Cardiac fibroblast (primary cell): ENCODE measurements at regions not wholly inside any gene's neighbourhood (a gene's known extent, or its start where the extent isn't known, plus 50 kb on each side); places are given as distances from the start of the nearest gene placed in this dataset.

Experiments
- DNase-seq, 2 donors: peaks; one replicate each; pipeline versions ENCODE4 v3.0.0 to v3.0.0-alpha.2; 2010; ENCODE audit warnings: low read depth in 2 of 2
- H3K4me3 ChIP-seq, 2 donors: replicated peaks in 1 of 2; 1 replicate in 1 of 2; 2 replicates in 1 of 2; pipeline ENCODE4 v1.5.1; 2011; ENCODE audit warnings: low read depth in 2 of 2, low read length in 2 of 2, mild to moderate bottlenecking in 2 of 2, moderate library complexity in 1 of 2
- CTCF ChIP-seq: IDR thresholded peaks from one replicate; pipeline ENCODE4 v1.5.1; 2011; ENCODE audit warnings: low read depth, mild to moderate bottlenecking, low read length, inconsistent platforms

DNA sequence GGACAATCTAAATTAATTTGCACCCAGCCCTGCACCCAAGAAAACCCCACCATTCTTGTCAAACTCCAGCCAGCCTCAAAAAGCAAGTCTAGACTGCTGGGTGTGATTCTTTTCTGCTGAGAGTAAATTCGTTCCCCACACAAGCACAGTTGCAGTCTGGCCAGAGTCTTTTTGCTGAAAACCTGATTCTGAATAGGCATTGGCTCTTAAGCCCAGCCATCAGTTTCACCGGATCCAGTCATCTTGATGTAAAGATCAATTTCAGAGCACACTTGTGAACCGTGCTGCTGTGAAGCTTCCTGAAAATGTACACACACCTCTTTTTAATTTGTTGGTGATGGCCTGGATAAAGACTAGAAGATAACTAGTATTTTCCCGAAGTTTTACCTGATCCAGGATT is 159.4 kb upstream of the GGTLC1 start:
- TF ChIP-seq CTCF = no peak
- H3K4me3 ChIP-seq = no peak overlapping the region
- DNase-seq = no peak

DNA sequence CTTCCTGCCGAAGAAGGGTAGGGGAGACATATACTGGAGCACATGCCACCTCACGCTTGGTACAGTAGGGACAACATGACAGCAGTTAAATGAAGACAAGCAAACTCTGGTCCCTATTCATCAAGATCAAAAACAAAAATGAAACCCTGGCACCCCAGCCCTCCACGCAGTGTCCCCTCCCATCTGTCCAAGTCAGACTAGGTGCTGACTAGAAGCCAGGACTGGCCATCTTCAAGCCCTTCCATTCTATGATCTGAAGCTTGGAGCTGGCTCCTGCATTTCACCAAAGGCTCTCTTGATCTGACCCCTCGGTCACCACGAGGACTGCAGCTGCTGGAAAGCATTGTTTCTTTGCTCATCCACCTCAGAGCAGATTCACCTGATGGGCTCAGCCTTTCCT is 158.9 kb upstream of the GGTLC1 start:
- H3K4me3 ChIP-seq = no peak overlapping the region

GRCh38 chr20:24146231-24146634 is 157.7 kb upstream of the GGTLC1 start:
- TF ChIP-seq CTCF = no peak
- H3K4me3 ChIP-seq = no peak overlapping the region
- peak in 1 of 2 donors; percentile 14 for DNase-seq

More for the DNA sequence above, 158.9 kb upstream of the GGTLC1 start:
- TF ChIP-seq CTCF = no peak
- no peak for DNase-seq

DNA sequence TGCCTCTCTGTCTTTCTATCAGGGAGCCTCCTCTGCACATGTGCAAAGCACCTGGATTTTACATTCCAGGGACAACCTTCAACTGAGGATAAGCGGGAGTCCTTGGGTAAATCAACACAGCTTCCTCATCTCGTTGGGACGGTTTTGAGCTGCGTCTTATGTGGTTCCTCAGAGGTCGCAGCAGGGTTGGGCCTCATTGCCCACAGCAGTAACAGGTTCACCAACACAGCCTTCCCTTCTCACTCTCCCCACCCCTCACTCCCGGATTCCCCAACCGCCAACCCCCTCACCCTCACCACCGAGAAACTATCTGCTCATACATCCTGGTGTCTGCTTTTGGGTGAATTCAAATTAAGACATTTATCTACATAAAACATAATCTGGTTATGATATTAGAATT is 155.8 kb upstream of the GGTLC1 start:
- no peak overlapping the region for H3K4me3 ChIP-seq
- no peak for TF ChIP-seq CTCF
- no peak for DNase-seq

DNA sequence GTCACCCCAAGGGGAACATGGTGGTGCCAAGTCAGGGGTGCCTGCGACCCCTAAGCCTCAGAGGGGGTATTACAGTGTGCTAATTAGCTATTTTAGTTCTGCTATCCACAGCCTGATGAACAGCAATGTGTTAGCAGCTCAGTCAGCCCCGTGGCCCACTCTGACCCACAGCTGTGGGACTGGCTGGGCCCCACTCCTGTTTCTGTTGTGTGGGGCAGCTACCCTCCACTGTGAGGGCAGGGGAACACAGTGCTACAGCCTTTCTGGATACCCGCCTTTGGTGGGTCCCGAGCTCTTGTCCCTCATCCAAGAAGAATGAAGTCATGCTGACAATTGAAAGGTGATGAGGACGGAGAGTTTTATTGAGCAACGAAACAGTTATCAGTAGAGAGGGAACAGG is 152.5 kb upstream of the GGTLC1 start:
- DNase-seq = no peak
- no peak for TF ChIP-seq CTCF

DNA sequence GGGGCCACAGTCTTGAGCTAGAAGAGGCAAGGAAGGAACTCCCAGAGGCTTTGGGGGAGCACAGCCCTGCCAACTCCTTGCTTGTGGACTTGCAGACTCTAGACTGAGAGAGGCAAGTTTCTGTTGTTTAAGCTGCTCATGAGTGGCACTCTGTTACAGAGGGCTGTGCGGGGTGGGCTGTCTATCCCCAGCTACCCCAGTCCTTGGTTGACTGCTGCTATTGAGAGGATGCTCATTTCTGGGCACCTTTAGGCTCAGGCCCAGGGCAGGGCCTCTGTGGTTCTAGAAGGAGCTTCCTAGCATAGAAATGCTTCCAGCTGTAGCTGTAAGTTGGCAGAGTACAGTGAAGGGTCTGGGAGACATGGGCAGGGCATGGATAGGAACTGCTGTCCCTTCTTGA is 151.3 kb upstream of the GGTLC1 start:
- TF ChIP-seq CTCF = no peak
- no peak for DNase-seq
- H3K4me3 ChIP-seq = no peak overlapping the region

More for the DNA sequence above, 152.5 kb upstream of the GGTLC1 start:
- no peak overlapping the region for H3K4me3 ChIP-seq

- DNase-seq = no peak
- no peak overlapping the region for H3K4me3 ChIP-seq
- TF ChIP-seq CTCF = no peak
Measured at GRCh38 chr20:24138951-24139350, 150.4 kb upstream of the GGTLC1 start.
